HUDEP-2 (cell line): ENCODE measurements at regions not wholly inside any gene's neighbourhood (a gene's known extent, or its start where the extent isn't known, plus 50 kb on each side); places are given as distances from the start of the nearest gene placed in this dataset.
"Not testable (repeated sequence)": the region's sequence is repeated elsewhere in the genome, so short reads cannot be mapped to it uniquely, and the experiment has no call there.

Source experiments
- DNase-seq, 76 experiments: peaks; one replicate each; lab custom pipeline; 2025; ENCODE audit not compliant: unreplicated experiment in 76 of 76; lab: John Stamatoyannopoulos, UW

DNA sequence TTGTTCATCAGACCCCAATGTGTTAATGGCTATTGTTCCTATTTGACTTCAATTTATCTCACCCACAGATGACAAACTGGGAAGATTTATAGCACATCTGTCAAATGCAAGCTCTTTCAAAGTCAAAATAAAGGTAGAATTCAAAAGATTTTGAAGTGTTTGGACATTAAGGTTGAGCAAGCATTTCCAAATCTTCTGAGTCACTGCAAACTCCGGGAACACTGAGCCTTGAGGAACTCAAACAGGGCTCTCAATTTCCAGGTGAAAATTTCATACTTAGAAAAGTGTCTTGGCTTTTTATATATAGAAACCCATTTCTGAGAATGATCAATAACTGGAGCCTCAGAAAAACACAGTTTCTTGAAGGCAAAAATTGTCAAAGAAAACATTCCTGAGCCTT lies 199.5 kb upstream of the IGFBP7 start:
- DNase-seq, result no peak

- DNase-seq, result no peak
Measured at GRCh38 chr4:57308301-57308700, 198.1 kb upstream of the IGFBP7 start.

DNA sequence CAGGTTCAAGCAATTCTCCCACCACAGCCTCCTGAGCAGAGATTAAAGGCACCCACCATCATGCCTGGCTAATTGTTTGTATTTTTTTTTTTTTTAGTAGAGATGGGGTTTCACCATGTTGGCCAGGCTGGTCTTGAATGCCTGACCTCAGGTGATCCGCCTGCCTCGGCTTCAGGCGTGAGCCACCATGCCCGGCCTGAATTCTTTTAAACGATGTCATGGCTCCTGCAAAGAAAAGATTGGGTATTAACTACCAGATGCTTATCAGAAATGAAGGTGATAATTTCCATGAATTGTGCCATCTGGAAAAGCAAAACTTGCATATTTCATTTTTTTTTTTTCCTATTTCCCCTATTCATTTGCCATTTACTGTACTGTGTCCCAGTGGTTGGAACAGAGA lies 195.7 kb upstream of the IGFBP7 start:
- DNase-seq, result no peak

DNA sequence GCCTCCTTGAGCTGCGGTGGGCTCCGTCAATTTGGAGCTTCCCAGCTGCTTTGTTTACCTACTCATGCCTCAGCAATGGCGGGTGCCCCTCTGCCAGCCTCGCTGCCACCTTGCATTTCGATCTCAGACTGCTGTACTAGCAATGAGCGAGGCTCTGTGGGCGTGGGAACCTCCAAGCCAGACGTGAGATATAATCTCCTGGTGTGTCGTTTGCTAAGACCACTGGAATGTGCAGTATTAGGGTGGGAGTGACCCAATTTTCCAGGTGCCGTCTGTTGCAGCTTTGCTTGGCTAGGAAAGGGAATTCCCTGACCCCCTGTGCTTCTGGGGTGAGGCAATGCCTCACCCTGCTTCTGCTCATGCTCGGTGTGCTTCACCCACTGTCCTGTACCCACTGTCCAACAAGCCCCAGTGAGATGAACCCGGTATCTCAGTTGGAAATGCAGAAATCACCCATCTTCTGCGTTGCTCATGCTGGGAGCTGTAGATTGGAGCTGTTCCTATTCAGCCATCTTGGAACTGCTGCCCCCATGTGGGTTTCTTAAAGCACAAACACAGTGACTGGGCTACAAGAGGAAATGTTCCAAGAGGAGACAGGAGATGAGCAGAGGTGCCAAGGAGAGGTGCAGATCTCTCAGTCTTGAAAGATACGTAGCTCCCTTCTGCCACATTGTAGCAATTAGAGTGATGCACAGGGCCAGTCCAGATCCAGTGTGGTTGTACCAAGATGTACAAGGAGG lies 193.0 kb upstream of the IGFBP7 start:
- no peak for DNase-seq

GRCh38 chr4:57300300-57300699 lies 190.1 kb upstream of the IGFBP7 start:
- not testable (repeated sequence) for DNase-seq

DNA sequence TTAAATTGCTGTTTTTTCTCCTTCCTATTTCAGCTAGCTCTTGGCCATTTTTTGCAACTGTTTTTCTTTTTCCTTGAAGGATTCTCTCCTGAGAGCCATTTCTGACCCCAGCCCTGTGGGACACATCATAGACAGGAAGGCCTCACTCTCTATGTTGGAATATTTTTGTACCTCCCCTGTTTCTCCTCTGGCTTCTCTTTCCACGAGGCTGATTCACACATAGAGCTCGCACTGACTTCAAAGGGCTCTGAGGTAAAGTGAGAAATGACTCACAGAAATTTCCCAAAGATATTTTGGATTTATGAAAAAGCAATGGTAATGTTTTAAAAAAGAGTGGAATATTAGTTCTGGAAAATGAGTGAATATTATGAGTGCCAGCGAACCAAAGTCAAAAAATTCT lies 181.7 kb upstream of the IGFBP7 start:
- DNase-seq, result no peak

DNA sequence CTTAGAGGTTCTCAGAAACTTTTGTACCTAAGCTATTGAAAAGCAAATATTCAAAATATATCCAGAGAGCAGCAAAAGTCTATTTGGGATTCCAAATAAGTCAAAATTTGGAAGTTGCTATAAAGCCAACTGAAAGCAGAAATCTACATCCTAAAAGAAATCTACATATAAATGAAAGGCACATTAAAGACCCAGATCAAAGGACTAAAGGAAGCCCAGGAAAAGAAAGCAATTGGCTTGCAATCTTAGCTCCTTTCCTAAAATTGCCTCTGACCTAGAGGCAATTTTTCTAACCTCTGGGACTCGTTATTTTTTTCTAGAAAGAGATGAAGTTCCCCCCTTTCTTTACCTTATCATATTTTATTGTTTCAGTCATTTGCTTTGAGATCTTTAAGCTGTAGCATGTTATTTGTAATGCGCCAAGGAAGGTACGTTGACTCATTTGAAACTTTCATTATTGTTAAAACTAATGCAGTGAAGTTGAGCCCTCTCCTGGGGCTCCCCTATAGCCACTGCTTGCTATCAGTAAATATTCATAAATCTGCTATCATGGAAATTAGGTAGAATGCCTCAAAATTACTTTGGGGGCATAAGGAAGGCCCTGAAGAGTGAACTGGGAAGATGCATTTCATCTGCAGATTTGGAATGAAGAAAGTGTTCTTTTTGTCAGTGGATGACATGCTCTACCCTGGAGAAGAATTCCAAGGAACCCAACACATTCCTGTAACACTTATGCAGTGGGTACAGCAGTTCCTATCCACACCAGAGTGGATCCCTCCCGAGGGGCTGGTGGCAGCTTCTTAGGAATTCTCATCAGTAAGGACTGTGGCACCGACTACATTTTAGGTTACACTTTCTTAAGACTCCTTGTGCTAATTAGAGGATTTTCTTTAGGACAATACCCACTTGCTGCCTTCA lies 177.8 kb upstream of the IGFBP7 start:
- DNase-seq, result no peak

DNA sequence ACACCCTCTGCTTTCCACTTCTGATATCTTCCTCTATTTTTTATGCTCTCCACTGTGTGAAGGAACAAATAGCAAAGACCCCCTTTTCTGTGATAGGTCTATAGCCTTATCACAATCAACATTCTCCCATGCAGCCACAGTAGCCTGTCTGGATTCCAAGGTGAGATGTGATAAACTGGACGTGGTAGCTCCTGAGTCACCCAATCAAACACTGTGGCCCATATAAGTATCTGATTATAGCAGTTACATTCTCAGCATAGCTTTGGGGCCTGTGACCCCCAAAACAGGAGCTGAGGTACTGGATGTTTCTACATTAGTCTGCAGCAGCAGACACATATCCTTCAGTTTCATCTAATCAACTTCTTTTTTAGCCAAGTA lies 172.7 kb upstream of the IGFBP7 start:
- DNase-seq, result no peak

GRCh38 chr4:57280481-57280880 lies 170.3 kb upstream of the IGFBP7 start:
- DNase-seq, result no peak

DNA sequence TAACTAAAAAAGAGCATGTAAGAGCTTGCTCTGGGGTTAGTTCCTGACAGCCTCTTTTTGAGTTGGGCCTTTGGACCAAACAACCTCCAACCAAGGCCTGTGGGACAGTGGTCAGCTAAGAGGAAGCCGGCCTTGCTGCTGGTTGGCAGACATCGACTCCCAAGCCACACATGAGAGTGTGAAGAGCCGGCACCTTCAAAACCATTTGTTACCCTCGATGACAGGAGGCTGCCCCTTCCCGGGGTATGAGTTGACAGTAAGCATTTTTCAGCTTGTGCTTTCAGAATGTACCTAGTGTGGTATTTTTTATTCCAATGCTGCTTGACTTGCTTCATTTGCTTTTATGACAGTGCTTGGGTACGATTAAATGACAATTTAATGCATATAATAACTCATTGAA lies 168.6 kb upstream of the IGFBP7 start:
- no peak for DNase-seq

DNA sequence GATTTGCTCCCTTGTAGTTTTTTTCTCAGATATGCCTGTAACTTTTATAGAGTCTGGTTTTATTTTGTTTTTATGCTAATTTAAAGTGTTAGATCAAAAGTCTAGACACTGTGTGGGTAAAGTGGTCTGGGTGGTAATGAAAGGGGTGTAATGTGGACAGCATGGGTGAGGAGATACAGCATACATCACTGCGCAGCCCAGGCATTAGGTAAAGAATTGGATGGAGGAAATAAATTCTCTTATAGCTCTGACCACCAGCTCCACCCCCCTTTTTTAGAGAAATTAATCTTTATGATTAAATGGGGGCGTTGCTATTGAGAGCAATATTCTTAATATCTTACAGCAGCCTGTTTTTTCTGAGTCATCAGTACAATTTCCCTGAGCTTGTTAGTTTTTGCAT lies 163.9 kb upstream of the IGFBP7 start:
- DNase-seq, result no peak

GRCh38 chr4:57270346-57270745 lies 160.2 kb upstream of the IGFBP7 start:
- no peak for DNase-seq

GRCh38 chr4:57265831-57266582 lies 155.8 kb upstream of the IGFBP7 start:
- DNase-seq, result no peak

DNA sequence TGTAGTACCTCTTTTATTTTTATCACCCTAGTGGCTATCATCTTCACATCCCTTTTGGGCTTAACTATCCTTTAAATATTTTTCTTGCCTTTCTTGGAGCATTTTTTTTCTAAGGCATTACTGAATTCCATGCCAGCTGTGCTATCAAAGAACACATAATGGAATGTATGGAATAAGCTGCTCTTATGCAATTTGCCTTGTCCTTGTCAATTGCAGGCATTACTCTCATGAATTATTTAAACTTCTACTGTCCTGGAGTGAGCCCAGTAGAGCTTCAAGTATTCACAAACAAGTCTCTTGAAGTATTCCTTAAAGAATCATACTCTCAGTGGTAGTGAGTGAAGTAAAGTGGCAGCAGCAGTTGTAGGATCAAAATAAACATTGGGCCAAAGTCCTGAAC lies 144.6 kb upstream of the IGFBP7 start:
- no peak for DNase-seq

DNA sequence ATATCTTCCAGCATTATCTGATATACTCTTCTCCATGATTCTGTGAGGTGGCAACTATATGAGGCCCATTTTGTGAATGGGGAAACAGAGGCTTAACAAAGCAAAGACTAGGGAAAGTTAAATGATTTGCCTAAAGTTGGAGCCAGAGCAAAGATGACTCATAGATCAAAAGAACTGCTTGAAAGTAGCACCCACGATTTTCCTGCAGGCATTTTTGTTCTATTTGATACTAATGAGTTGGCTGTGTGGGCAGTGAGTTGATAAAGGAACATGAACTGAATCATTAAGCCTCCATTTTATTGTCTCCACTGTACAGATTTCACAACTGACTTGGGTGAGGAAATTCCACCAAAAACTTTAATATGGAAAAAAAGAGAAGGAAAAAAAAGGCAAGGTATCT lies 138.9 kb upstream of the IGFBP7 start:
- DNase-seq, result no peak

GRCh38 chr4:57243076-57243475 lies 132.9 kb upstream of the IGFBP7 start:
- DNase-seq, result no peak

GRCh38 chr4:57234252-57234775 lies 124.1 kb upstream of the IGFBP7 start:
- no peak for DNase-seq

- no peak for DNase-seq
Measured at GRCh38 chr4:57233386-57233785, 123.2 kb upstream of the IGFBP7 start.

DNA sequence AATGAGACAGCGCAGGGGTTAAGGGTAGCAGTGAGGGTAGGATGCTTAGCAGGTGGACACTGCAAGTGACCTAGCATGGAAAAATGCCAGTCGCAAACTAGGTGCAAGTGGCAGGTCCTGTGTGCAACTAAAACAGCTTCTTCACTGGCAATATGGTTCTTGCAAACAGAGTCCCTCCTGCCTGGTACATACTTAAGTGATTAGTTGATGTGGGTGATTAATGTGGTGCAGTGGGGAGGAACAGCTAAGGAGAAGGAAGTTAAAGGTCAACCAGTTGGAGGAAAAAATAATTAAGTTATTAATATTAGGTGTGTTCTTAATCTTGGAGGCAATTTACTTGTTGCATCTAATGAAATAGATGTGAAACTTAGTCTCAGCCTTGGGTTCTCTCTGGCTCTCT lies 121.6 kb upstream of the IGFBP7 start:
- DNase-seq, result no peak

DNA sequence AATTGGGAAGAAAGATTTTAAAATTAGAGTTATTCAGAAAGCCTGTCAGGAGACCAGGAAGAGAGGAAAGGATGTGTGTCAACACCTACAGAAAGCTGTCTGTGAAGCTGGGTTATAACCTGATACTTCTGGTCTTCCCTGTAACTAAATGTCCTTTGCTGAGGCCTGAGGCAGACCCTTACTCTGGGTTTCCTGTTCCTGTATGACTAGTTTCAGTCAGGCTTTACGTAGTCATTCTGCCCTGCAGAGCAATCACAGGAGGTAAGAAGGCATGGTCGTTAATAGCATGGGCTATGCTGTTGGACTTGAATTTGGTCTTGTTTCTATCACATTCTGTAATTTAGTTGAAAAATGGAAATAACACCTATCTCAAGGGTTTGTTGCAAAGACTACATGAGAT lies 110.5 kb upstream of the IGFBP7 start:
- no peak for DNase-seq

- no peak for DNase-seq
Measured at GRCh38 chr4:57220172-57220571, 110.0 kb upstream of the IGFBP7 start.
